ENCODE measurements at regions not wholly inside any gene's neighbourhood (a gene's known extent, or its start where the extent isn't known, plus 50 kb on each side); places are given as distances from the start of the nearest gene placed in this dataset.

DNA sequence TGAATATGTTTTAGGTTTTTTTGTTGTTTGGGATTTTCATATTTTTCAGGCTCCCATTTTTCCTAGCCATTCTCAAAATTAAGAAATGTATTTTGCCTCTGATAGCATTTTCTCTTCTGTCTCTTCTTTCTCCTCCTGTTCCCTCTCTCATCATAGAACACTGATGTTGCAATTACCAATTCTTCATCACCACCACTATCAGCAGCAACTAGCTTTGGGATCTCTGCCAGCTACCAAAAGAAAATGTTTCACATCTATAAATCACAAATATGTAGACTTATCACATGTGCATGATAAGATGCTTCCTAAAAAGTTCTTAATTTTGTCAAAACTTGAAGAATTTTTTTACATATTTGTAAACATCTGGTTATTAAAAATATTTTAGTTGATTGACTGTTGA is 887.1 kb downstream of the MAT2B start:
- no peak for DNase-seq (ENCODE audit: low read depth)

DNA sequence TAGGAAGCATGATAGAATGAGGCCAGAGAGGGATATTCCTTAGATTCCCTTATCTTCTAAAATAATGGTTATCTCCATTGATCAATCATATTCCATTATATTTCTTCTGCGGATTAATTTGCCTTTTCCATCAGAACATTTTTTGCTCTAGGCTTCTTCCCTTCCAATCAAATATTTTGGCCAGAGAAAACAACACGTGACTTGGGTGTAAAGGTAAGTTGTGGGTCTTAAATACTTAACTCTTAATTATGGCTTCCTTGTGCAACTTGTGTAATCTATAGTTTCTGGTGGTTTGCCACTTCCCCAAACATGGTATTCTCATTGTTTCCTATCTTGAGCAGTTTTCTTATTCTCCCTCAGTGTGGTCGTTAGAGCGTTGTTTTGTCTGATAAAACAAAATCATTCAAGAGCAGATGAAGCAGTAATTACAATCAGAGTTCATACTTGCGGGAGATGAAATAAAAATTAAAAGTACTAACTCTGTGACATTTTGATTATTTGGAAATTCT is 889.3 kb downstream of the MAT2B start:
- DNase-seq (ENCODE audit: low read depth), result no peak

DNA sequence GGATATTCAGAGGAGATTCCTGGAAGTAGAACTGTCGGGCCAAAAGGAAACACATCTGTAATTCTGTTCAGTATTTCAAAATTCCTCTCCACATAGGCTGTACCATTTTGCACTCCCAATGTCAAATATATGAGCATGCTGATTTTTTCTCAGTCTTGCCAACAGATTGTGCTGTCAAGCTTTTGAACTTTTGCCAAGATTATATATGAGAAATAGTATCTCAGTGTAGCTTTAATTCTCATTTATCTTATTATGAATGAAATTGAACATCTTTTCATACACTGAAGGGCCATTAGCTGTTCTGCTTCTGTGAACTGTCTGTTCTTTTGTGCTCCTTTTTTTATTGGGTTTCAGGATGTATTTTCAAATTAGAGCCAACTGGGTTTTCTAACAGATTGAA is 907.1 kb downstream of the MAT2B start:
- DNase-seq (ENCODE audit: low read depth), result no peak

DNA sequence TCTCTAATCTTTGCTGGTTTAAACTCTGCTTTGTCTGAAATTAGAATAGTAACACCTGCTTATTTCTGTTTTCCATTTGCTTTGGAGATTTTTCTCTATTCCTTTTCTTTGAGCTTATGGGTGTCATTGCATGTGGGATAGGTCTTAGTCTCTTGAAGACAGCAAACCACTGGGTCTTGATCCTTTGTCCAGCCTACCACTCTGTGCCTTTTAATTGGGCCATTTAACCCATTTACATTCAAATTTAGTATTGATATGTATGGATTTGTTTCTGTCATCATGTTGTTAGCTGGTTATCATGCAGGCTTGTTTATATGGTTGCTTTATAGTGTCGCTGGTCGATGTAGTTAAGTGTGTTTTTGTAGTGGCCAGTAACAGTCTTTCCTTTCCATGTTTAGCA is 914.7 kb downstream of the MAT2B start:
- no peak for DNase-seq (ENCODE audit: low read depth)

- no peak for DNase-seq (ENCODE audit: low read depth)
Measured at GRCh38 chr5:164422400-164422799, 917.0 kb downstream of the MAT2B start.

DNA sequence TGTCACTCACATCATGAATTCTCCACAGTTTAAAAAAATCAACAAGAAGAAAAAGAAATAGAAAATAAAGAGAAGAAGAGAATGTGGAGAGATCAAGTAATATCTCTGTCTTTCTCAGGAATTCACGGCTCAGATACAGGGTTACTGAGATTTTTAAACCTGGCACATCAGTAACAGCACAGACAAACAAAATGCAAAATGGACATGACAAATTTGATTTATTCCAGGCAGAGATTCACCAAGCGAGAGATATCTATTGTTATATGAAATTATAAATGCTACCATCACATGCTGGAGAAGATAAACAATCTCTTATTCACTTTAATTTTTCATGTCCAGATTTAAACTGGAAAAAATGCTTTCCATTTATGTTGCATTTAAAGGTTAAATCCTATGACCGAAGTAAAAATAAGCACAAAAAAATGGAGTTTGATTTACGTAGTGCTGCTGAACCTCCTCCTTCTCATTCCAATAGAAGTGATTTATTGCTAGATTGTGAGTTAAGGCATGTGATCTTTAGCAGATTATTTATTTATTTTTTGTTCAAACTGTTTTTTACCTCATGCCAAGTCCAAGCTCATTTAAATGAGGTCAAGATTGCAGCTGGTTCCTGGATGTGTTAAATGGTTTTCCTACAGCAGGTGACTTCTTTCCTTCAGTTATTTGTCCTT is 926.4 kb downstream of the MAT2B start:
- no peak for DNase-seq (ENCODE audit: low read depth)

- no peak for DNase-seq (ENCODE audit: low read depth)
Measured at GRCh38 chr5:164433106-164433870, 927.9 kb downstream of the MAT2B start.

GRCh38 chr5:164435576-164435975 is 930.2 kb downstream of the MAT2B start:
- DNase-seq (ENCODE audit: low read depth), result no peak

DNA sequence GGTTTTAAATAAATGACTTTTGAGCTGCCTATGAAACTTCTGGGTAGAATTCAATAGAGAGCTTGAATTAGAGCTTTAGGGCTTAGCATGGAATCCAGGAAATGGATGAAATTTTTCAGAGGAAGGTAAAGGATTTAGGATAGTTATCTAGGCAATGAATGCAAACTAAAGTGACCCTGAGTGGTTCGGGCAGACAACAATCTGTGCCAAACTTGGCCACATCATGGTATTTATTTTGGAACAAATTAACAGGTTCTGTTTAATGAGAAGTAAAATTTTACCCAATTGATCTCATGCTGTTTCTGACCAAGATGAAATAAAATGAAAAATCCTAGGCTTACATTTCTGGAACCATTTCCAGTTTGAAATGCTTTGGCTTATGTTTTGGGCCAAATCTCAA is 934.4 kb downstream of the MAT2B start:
- DNase-seq (ENCODE audit: low read depth), result no peak

- no peak for DNase-seq (ENCODE audit: low read depth)
Measured at GRCh38 chr5:164449460-164449859, 944.0 kb downstream of the MAT2B start.

DNA sequence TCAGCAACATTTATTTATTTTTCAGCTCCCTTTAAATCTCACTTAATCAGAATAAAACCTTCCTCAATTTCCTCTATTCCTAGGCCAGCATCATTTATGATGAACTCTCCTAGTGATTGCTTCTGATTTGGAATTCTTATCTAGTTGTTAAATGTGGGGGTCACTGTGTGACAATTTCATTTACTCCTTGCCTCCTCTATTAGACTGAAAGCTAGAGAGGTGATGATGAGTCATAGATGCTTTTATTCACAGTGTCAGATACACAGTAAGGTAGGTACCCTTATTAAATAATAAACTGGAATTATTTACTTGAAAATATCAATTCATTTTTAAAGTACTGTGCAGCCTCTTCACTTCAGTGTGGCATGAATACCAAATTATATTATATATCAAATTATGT is 960.6 kb downstream of the MAT2B start:
- DNase-seq (ENCODE audit: low read depth), result no peak

- DNase-seq (ENCODE audit: low read depth), result no peak
Measured at GRCh38 chr5:164470312-164470711, 964.9 kb downstream of the MAT2B start.

GRCh38 chr5:164472165-164472564 is 966.7 kb downstream of the MAT2B start:
- no peak for DNase-seq (ENCODE audit: low read depth)

- DNase-seq (ENCODE audit: low read depth), result no peak
Measured at GRCh38 chr5:164475339-164475977, 970.0 kb downstream of the MAT2B start.

DNA sequence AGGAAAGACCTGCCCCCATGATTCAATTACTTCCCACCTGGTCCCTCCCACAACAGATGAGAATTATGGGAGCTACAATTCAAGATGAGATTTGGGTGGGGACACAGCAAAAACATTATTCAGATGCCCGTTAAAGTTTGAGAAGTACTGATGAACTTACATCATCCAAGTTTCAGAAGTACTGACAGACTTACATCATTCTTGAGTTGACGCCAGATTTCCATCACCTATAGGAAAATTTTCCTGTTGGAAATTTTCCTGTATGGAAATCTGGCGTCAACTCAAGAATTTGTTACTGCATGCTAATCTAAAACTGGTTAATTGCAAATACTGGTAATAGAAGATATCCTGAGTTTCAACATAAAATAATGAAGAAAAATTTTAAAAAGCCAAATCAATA is 975.9 kb downstream of the MAT2B start:
- DNase-seq (ENCODE audit: low read depth), result no peak

DNA sequence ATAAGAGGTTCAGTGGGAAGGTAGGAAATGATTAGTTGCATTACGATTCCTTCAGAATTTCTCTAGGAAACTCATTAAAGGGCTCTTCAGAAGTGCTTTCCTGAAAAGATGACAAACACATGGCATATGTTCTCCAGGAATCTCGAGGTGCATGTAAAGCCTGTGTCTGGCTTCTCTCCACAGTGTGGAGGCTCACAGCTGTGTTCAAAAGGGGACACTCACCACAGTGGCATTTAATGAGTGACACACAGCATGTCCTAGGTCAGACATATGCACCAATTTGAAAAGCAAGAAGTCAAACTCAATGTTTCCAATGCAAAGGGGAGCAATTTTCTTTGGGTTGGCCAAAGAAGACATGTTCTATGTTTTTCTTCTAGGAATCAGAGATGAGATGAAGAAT is 976.9 kb downstream of the MAT2B start:
- DNase-seq (ENCODE audit: low read depth), result no peak

DNA sequence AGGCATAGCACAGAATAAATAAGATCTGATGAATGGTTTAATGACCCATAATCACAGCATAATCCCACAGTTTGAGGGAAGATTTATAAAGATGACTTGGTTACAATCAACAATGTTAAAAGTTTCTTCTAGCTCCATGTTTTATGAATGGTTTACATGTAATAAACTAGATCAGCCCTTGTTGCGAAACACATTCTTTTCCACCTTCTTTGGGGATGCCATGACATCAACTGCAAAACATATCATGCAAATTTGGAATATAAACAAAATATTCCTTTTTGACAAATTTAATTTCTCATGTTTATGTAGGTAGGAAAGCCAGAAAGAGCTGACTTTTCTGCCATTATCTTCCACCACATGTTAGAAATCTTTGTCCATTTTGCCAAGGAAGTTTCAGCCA is 979.5 kb downstream of the MAT2B start:
- DNase-seq (ENCODE audit: low read depth), result no peak

GRCh38 chr5:164487939-164488338 is 982.5 kb downstream of the MAT2B start:
- no peak for DNase-seq (ENCODE audit: low read depth)

DNA sequence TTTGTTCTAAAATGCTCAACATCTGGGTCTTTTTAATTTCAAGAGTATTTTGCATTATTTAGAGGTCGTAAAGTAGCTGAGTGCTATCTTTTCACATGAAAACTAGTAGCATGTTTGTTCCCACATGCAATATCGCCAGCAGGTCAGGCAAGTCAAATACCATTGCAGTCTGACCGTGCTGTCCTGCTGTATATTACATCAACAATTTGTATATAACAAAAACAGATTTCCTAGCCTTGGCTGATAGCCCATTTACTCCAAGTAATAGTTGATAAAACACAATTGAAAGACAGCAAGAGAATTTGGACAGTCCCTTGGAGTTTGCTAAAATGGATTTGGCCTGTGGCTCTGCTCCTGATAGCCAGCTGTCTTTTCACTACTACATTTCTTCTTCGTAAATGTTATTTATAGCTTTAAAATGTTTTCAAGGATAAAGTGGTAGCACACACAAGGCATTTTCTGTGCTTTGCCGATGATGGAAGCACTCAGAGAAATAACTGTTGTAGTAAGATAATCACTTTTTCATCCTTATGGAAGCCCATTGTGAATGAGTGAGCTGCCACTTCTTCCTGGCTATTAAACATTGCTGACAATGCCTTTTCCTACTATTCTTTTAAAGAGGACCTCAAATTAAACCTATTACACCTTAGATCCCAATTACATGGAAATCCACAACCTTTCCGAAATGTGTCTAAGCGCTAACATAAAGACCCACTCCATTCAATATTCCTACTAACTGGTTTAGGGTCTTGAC is 992.1 kb downstream of the MAT2B start:
- no peak for DNase-seq (ENCODE audit: low read depth)

DNA sequence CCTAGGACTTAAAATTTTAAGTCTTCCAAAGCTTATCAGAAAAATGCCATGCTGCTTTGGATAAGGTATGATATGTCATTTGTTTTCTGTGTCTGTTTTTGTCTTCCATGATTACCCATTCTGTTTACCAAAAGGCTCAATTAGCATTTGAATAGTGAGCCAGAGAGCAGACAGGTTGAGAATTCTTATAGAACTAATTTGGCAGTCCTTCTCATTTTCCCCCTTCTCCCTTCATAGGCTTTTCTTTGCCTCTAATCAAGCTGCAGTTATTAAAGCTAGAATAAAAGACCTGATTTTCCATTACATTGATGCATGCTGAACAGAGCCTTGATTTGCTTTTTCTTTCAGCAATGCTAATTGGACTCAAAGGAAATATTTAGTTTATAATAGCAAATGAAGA is 993.0 kb downstream of the MAT2B start:
- no peak for DNase-seq (ENCODE audit: low read depth)

GRCh38 chr5:164500856-164501255 is 995.4 kb downstream of the MAT2B start:
- DNase-seq (ENCODE audit: low read depth), result no peak

- DNase-seq (ENCODE audit: low read depth), result no peak
Measured at GRCh38 chr5:164501344-164501743, 995.9 kb downstream of the MAT2B start.

Measured in stimulated activated CD8-positive, alpha-beta memory T cell treated with anti-CD3 and anti-CD28 coated beads, Interleukin-15, amount 100 ng/mL, for 1 hour (primary cell).